Neural crest cell (in vitro differentiated cells): ENCODE measurements at regions not wholly inside any gene's neighbourhood (a gene's known extent, or its start where the extent isn't known, plus 50 kb on each side); places are given as distances from the start of the nearest gene placed in this dataset.

Source experiments
- DNase-seq: peaks from one replicate; pipeline ENCODE4 v3.0.0; 2021; ENCODE audit warnings: low read depth, mixed read lengths, low spot score
- H3K27ac Mint-ChIP-seq: one replicate; pipeline ENCODE4 v1.8.0; 2021; ENCODE audit warnings: mild to moderate bottlenecking, mixed read lengths; ENCODE audit not compliant: unreplicated experiment
- H3K27me3 Mint-ChIP-seq: 2 replicates; pipeline ENCODE4 v1.8.0; 2021; ENCODE audit warnings: low read depth, mild to moderate bottlenecking, mixed read lengths
- H3K36me3 Mint-ChIP-seq: 2 replicates; pipeline ENCODE4 v1.8.0; 2021; ENCODE audit warnings: low read depth, mild to moderate bottlenecking, mixed read lengths
- H3K4me1 Mint-ChIP-seq: 2 replicates; pipeline ENCODE4 v1.8.0; 2021; ENCODE audit warnings: mixed read lengths
- H3K4me3 Mint-ChIP-seq: one replicate; pipeline ENCODE4 v1.8.0; 2021; ENCODE audit warnings: mild to moderate bottlenecking, mixed read lengths
- H3K9me3 Mint-ChIP-seq: 2 replicates; pipeline ENCODE4 v1.8.0; 2021; ENCODE audit warnings: mixed read lengths
- CTCF ChIP-seq: fragments of 200-600 bp; sonication (generic); conservative IDR thresholded peaks from 2 replicates; pipeline ENCODE4 v1.5.0; 2021; ENCODE audit warnings: antibody characterized with exemption, mild to moderate bottlenecking

- Mint-ChIP-seq H3K27me3 (peaks cover 13% of the 10 kb centered on the region), H3K4me3 (no peak overlapping the region), H3K9me3 (peaks cover 5% of the 10 kb centered on the region), H3K27ac (no peak overlapping the region), H3K36me3 (no peaks in the 10 kb centered on the region), H3K4me1 (no peaks in the 10 kb centered on the region)
- no peak for DNase-seq
- no peak for TF ChIP-seq CTCF
These were observed 144.2 kb downstream of the JCAD start for GRCh38 chr10:29914986-29915785.

GRCh38 chr10:29908962-29909361, 150.4 kb downstream of the JCAD start:
- H3K4me3 Mint-ChIP-seq, result no peak overlapping the region
- no peaks in the 10 kb centered on the region for H3K27me3 Mint-ChIP-seq
- no peak for TF ChIP-seq CTCF
- H3K27ac Mint-ChIP-seq, result no peak overlapping the region
- DNase-seq, result no peak
- peaks cover 5% of the 10 kb centered on the region for H3K9me3 Mint-ChIP-seq
- no peaks in the 10 kb centered on the region for H3K4me1 Mint-ChIP-seq
- H3K36me3 Mint-ChIP-seq, result no peaks in the 10 kb centered on the region

GRCh38 chr10:29900865-29901264, 158.5 kb downstream of the JCAD start:
- no peak for TF ChIP-seq CTCF
- Mint-ChIP-seq H3K36me3 (no peaks in the 10 kb centered on the region), H3K27me3 (no peaks in the 10 kb centered on the region), H3K4me3 (no peak overlapping the region), H3K4me1 (no peaks in the 10 kb centered on the region), H3K9me3 (peaks cover 6% of the 10 kb centered on the region), H3K27ac (no peak overlapping the region)
- no peak for DNase-seq

- Mint-ChIP-seq H3K4me3 (no peak overlapping the region), H3K9me3 (peaks cover 6% of the 10 kb centered on the region), H3K36me3 (no peaks in the 10 kb centered on the region), H3K27ac (no peak overlapping the region), H3K27me3 (no peaks in the 10 kb centered on the region), H3K4me1 (peaks cover 7% of the 10 kb centered on the region)
- no peak for TF ChIP-seq CTCF
- DNase-seq, result no peak
These were observed 161.2 kb downstream of the JCAD start for GRCh38 chr10:29897999-29898716.

- H3K27me3 Mint-ChIP-seq, result no peaks in the 10 kb centered on the region
- peaks cover 7% of the 10 kb centered on the region for H3K4me1 Mint-ChIP-seq
- no peak for DNase-seq
- no peak overlapping the region for H3K4me3 Mint-ChIP-seq
- TF ChIP-seq CTCF, result no peak
- H3K36me3 Mint-ChIP-seq, result no peaks in the 10 kb centered on the region
- H3K9me3 Mint-ChIP-seq, result peaks cover 6% of the 10 kb centered on the region
- no peak overlapping the region for H3K27ac Mint-ChIP-seq
These were observed 162.0 kb downstream of the JCAD start for GRCh38 chr10:29897430-29897829.
